Common myeloid progenitor, CD34-positive (primary cell): ENCODE measurements at regions not wholly inside any gene's neighbourhood (a gene's known extent, or its start where the extent isn't known, plus 50 kb on each side); places are given as distances from the start of the nearest gene placed in this dataset.

ENCODE experiments used
- CTCF ChIA-PET: fragments of 350-600 bp; sonication (Branson Sonifier 250); formaldehyde crosslinking; loops from one replicate; lab custom pipeline; 2021; ENCODE audit warnings: antibody characterized with exemption; lab: Charles Lee
- POLR2A ChIA-PET: fragments of 350-600 bp; sonication (Branson Sonifier 250); formaldehyde crosslinking; loops from one replicate; lab custom pipeline; 2021; ENCODE audit warnings: antibody characterized with exemption; lab: Charles Lee
- DNase-seq, 3 donors: peaks; one replicate each; pipeline versions ENCODE4 v3.0.0 to v3.0.0-alpha.2; 2013
- H3K27ac ChIP-seq, 2 experiments: 1 replicate in 1 of 2; 2 replicates in 1 of 2; pipeline ENCODE4 v1.7.0; 2013; ENCODE audit warnings: inconsistent platforms in 2 of 2, low read length in 2 of 2, mild to moderate bottlenecking in 2 of 2, low read depth in 1 of 2, moderate library complexity in 1 of 2; ENCODE audit not compliant: severe bottlenecking in 2 of 2, insufficient read depth in 1 of 2, poor library complexity in 1 of 2
- H3K27me3 ChIP-seq, 5 experiments: replicated peaks in 2 of 5; 1 replicate in 3 of 5; 2 replicates in 2 of 5; pipeline versions ENCODE4 v1.6.1 to v1.7.0; 2013; ENCODE audit warnings: low read length in 4 of 5, mild to moderate bottlenecking in 2 of 5, moderate library complexity in 2 of 5, inconsistent platforms in 1 of 5; ENCODE audit not compliant: insufficient read depth in 5 of 5, control insufficient read depth in 4 of 5
- H3K36me3 ChIP-seq, 4 experiments: 1 replicate in 2 of 4; 2 replicates in 2 of 4; pipeline versions ENCODE4 v1.6.1 to v1.7.0; 2013; ENCODE audit warnings: low read length in 3 of 4, control low read depth in 1 of 4, mild to moderate bottlenecking in 1 of 4; ENCODE audit not compliant: control insufficient read depth in 4 of 4, insufficient read depth in 4 of 4
- H3K4me1 ChIP-seq, 4 experiments: 1 replicate in 3 of 4; 2 replicates in 1 of 4; pipeline versions ENCODE4 v1.6.1 to v1.7.1; 2013; ENCODE audit warnings: low read length in 3 of 4, mild to moderate bottlenecking in 3 of 4, control low read depth in 1 of 4, inconsistent platforms in 1 of 4, moderate library complexity in 1 of 4; ENCODE audit not compliant: control insufficient read depth in 4 of 4, insufficient read depth in 4 of 4; ENCODE audit errors: control extremely low read depth in 1 of 4
- H3K4me3 ChIP-seq, 7 experiments: 1 replicate in 4 of 7; 2 replicates in 3 of 7; pipeline versions ENCODE4 v1.5.1 to v1.7.0; 2013; ENCODE audit warnings: mild to moderate bottlenecking in 7 of 7, low read length in 6 of 7, moderate library complexity in 6 of 7, inconsistent platforms in 2 of 7, low read depth in 2 of 7, control low read depth in 1 of 7; ENCODE audit not compliant: insufficient read depth in 4 of 7, control insufficient read depth in 1 of 7; ENCODE audit errors: extremely low read depth in 1 of 7
- H3K9me3 ChIP-seq, 5 experiments: 1 replicate in 4 of 5; 2 replicates in 1 of 5; pipeline versions ENCODE4 v1.6.1 to v1.7.1; 2013; ENCODE audit warnings: low read length in 4 of 5, mild to moderate bottlenecking in 2 of 5, inconsistent platforms in 1 of 5, low read depth in 1 of 5, moderate library complexity in 1 of 5; ENCODE audit not compliant: control insufficient read depth in 4 of 5, insufficient read depth in 2 of 5; ENCODE audit errors: control extremely low read depth in 1 of 5
- WGBS: methylation state at CpG from one replicate; pipeline ENCODE4 v1.1.5; 2013; ENCODE audit not compliant: insufficient coverage; 5-methylcytosine and 5-hydroxymethylcytosine counted together

DNA sequence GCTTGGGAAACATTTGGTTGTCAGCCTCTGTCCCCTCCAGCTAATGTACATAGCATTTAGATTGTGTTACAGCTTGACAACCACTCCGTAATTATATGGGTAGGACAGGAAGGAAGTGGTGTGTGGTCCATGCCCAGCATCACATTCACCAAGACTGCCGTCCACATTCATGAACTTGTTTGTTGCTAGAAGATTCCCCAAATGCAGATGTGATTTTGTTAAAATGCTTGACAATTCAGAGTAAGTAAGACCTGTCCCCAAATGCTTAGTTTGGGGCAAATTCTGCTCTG lies 1482.7 kb downstream of the TBC1D22A start:
- 0% methylated on average over 1 of the region's 2 CpGs for WGBS
- CTCF ChIA-PET = no interaction called here
- H3K36me3 ChIP-seq = no peaks in the 10 kb centered on the region

GRCh38 chr22:48244388-48245195 lies 1482.1 kb downstream of the TBC1D22A start:
- H3K27me3 ChIP-seq = peaks cover 0 to 35% (median 3%) of the 10 kb centered on the region in 5 experiments
- peaks cover 0 to 8% (median 7%) of the 10 kb centered on the region in 4 experiments for H3K4me1 ChIP-seq
- H3K9me3 ChIP-seq = no peaks in the 10 kb centered on the region
- no peaks in the 10 kb centered on the region for H3K36me3 ChIP-seq
- WGBS = 96% methylated on average over 28 of the region's 33 CpGs
- ChIA-PET POLR2A (no interaction called here), CTCF (no interaction called here)
- H3K27ac ChIP-seq = no peak overlapping the region
- H3K4me3 ChIP-seq = no peak overlapping the region
- no peak for DNase-seq

More for the DNA sequence above, 1482.7 kb downstream of the TBC1D22A start:
- H3K9me3 ChIP-seq = no peaks in the 10 kb centered on the region
- peaks cover 0 to 38% (median 3%) of the 10 kb centered on the region in 5 experiments for H3K27me3 ChIP-seq
- peaks cover 0 to 8% (median 4%) of the 10 kb centered on the region in 4 experiments for H3K4me1 ChIP-seq
- H3K4me3 ChIP-seq = no peak overlapping the region
- peak in 2 of 3 donors; percentile 41 to 45 for DNase-seq
- H3K27ac ChIP-seq = no peak overlapping the region
- POLR2A ChIA-PET = no interaction called here

DNA sequence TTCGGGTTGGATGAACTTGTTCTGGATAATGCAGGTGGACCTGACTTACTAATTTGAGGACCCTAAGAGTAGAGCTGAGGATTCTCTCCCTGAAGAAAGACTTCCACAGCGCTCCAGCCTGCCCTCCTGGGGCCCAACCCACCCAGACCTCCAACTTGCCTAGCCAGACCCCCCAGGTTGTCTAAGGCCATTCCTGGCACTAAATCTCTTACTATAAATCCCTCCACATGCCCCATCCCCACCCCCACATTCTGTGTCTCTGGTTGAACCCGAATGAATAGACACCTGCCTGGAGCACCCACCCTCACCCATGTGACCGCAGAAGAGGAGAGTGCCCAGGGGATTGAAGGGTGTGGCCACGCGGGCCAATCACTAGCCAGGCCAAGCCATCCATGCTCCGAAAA lies 1480.0 kb downstream of the TBC1D22A start:
- WGBS = 98% methylated on average over 6 of the region's 7 CpGs
- peaks cover 0 to 20% (median 3%) of the 10 kb centered on the region in 5 experiments for H3K27me3 ChIP-seq
- CTCF ChIA-PET = no interaction called here

DNA sequence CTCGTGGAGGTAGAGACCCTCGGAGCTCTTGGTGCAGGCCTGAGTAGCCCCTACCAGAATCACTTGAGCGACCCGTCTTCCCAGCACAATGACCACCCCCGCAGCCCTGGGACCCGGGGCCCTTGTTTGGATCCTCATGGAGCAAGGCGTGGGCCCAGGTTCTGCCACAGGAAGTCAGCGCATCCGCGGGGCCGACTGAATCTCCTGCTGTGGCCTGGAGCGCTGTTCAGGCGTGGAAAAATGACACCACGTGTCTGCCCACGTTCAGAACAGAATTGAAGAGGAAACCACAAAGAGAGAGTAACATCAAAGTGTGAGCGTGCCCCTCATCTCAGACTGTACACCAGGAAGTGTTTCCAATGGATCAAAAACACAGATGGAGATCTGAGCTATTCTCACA lies 1479.2 kb downstream of the TBC1D22A start:
- Histone ChIP-seq H3K27me3 (peaks cover 0 to 18% (median 3%) of the 10 kb centered on the region in 5 experiments), H3K4me3 (no peak overlapping the region), H3K9me3 (no peaks in the 10 kb centered on the region), H3K27ac (no peak overlapping the region), H3K36me3 (no peaks in the 10 kb centered on the region), H3K4me1 (peaks cover 0 to 16% (median 12%) of the 10 kb centered on the region in 4 experiments)
- ChIA-PET POLR2A (no interaction called here), CTCF (no interaction called here)
- DNase-seq = no peak
- 85% methylated on average over 16 of the region's 16 CpGs for WGBS

More for the DNA sequence above, 1480.0 kb downstream of the TBC1D22A start:
- Histone ChIP-seq H3K27ac (no peak overlapping the region), H3K4me3 (no peak overlapping the region), H3K9me3 (no peaks in the 10 kb centered on the region), H3K36me3 (no peaks in the 10 kb centered on the region), H3K4me1 (peaks cover 0 to 16% (median 12%) of the 10 kb centered on the region in 4 experiments)
- DNase-seq = no peak
- POLR2A ChIA-PET = no interaction called here

GRCh38 chr22:48240935-48241230 lies 1478.4 kb downstream of the TBC1D22A start:
- H3K9me3 ChIP-seq = no peaks in the 10 kb centered on the region
- ChIA-PET POLR2A (no interaction called here), CTCF (no interaction called here)
- 100% methylated on average over 8 of the region's 8 CpGs for WGBS
- H3K4me3 ChIP-seq = no peak overlapping the region
- H3K27ac ChIP-seq = no peak overlapping the region
- peaks cover 0 to 15% (median 3%) of the 10 kb centered on the region in 5 experiments for H3K27me3 ChIP-seq
- no peaks in the 10 kb centered on the region for H3K36me3 ChIP-seq
- H3K4me1 ChIP-seq = peaks cover 0 to 16% (median 12%) of the 10 kb centered on the region in 4 experiments
- DNase-seq = no peak

- no peaks in the 10 kb centered on the region for H3K36me3 ChIP-seq
- peaks cover 0 to 16% (median 10%) of the 10 kb centered on the region in 4 experiments for H3K4me1 ChIP-seq
- CTCF ChIA-PET = no interaction called here
- POLR2A ChIA-PET = no interaction called here
- no peak overlapping the region for H3K4me3 ChIP-seq
- H3K27me3 ChIP-seq = peaks cover 0 to 10% (median 3%) of the 10 kb centered on the region in 5 experiments
- 78% methylated on average over 5 of the region's 13 CpGs for WGBS
- peak in 1 of 3 donors; percentile 23 for DNase-seq
- H3K9me3 ChIP-seq = no peaks in the 10 kb centered on the region
- no peak overlapping the region for H3K27ac ChIP-seq
These were observed 1477.9 kb downstream of the TBC1D22A start for GRCh38 chr22:48240148-48240934.
